ENCODE measurements at regions not wholly inside any gene's neighbourhood (a gene's known extent, or its start where the extent isn't known, plus 50 kb on each side); places are given as distances from the start of the nearest gene placed in this dataset.

- Histone ChIP-seq H3K9ac (no peak overlapping the region), H3K27ac (no peak overlapping the region), H3K4me3 (ENCODE audit: low read depth, low read length) (no peak overlapping the region), H3K79me2 (no peaks in the 10 kb centered on the region), H2AFZ (no peak overlapping the region), H3K4me1 (no peaks in the 10 kb centered on the region), H3K36me3 (ENCODE audit: control insufficient read depth, insufficient read depth, low read length) (no peaks in the 10 kb centered on the region), H3K9me3 (ENCODE audit: control insufficient read depth, low read length) (no peaks in the 10 kb centered on the region), H3K4me2 (ENCODE audit: low read length) (no peak overlapping the region), H3K27me3 (ENCODE audit: control insufficient read depth, insufficient read depth, low read length) (no peaks in the 10 kb centered on the region)
- no peak for TF ChIP-seq CTCF (IDR thresholded peaks at IDR 0.05)
Measured at GRCh38 chr2:236346366-236346765, 82.2 kb upstream of the ASB18 start.

DNA sequence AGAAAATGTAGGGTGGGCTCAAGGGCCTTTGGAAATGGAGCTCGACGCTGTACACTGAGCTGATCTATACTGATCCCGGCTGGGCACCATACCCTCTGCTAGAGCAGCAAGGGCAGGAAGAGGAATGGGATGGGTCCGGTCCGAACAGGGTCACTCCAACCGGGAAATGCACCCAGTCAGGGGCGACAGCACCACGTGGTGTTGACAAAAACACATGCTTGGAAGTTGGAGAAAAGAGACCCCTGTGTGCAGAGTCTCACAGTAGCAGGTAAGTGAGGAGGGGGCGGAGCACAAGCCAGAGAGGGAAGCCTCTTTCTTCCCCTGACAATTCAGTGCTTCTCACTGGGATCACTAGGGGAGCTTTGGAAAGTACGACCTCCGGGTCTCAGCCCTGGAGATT is 84.1 kb upstream of the ASB18 start:
- no peak overlapping the region for H3K4me3 ChIP-seq (ENCODE audit: low read depth, low read length)
- no peak overlapping the region for H3K27ac ChIP-seq
- H3K9me3 ChIP-seq (ENCODE audit: control insufficient read depth, low read length): no peaks in the 10 kb centered on the region
- H2AFZ ChIP-seq: no peak overlapping the region
- no peaks in the 10 kb centered on the region for H3K79me2 ChIP-seq
- H3K4me1 ChIP-seq: no peaks in the 10 kb centered on the region
- no peak for TF ChIP-seq CTCF (IDR thresholded peaks at IDR 0.05)
- no peaks in the 10 kb centered on the region for H3K36me3 ChIP-seq (ENCODE audit: control insufficient read depth, insufficient read depth, low read length)
- H3K4me2 ChIP-seq (ENCODE audit: low read length): no peak overlapping the region
- H3K9ac ChIP-seq: no peak overlapping the region
- no peaks in the 10 kb centered on the region for H3K27me3 ChIP-seq (ENCODE audit: control insufficient read depth, insufficient read depth, low read length)

DNA sequence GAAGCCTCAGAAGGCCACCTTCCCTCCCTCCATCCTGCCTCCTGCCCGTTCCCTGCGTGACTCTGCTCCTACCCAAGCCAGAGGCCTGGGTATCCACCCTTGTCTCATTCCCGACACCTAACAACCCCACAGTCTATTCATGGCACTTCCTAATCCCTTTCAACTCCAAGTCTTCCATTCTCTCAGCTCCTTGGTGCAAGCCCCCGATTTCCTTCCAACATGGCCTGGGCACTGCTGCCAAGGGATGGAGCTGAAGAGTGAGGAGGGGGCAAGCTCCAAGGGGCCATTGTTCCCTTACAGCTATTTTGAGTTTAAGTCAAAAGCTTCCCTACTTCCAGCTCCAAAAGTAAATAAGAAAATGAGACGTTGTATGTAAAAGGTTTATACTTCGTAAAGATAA is 84.8 kb upstream of the ASB18 start:
- no peaks in the 10 kb centered on the region for H3K36me3 ChIP-seq (ENCODE audit: control insufficient read depth, insufficient read depth, low read length)
- TF ChIP-seq CTCF (IDR thresholded peaks at IDR 0.05): no peak
- H2AFZ ChIP-seq: no peak overlapping the region
- no peak overlapping the region for H3K4me2 ChIP-seq (ENCODE audit: low read length)
- H3K9ac ChIP-seq: no peak overlapping the region
- H3K4me3 ChIP-seq (ENCODE audit: low read depth, low read length): no peak overlapping the region
- no peaks in the 10 kb centered on the region for H3K9me3 ChIP-seq (ENCODE audit: control insufficient read depth, low read length)
- H3K27ac ChIP-seq: no peak overlapping the region
- H3K4me1 ChIP-seq: no peaks in the 10 kb centered on the region
- H3K27me3 ChIP-seq (ENCODE audit: control insufficient read depth, insufficient read depth, low read length): no peaks in the 10 kb centered on the region
- H3K79me2 ChIP-seq: no peaks in the 10 kb centered on the region

DNA sequence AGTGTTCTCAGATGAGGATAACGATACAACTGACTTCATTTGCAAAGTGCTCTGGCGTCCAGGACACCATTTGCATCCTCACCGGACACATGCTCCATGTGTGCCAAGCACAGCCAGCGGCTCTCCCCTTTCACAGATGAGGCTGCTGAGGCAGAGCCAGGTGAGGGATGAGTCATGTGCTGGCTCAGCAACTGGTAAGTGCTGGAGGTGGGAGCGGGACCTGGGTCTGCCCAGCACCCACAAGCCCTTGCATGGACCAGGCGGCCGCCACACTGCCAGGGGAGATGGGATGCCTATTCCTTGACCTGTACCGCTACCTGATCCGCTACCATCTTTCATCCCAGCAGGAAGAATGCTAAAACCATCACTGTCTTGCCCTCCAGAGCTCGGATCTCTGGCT is 86.2 kb upstream of the ASB18 start:
- Histone ChIP-seq H2AFZ (no peak overlapping the region), H3K36me3 (ENCODE audit: control insufficient read depth, insufficient read depth, low read length) (no peaks in the 10 kb centered on the region), H3K27ac (no peak overlapping the region), H3K9me3 (ENCODE audit: control insufficient read depth, low read length) (no peaks in the 10 kb centered on the region), H3K9ac (no peak overlapping the region), H3K4me2 (ENCODE audit: low read length) (no peak overlapping the region), H3K4me1 (no peaks in the 10 kb centered on the region), H3K27me3 (ENCODE audit: control insufficient read depth, insufficient read depth, low read length) (no peaks in the 10 kb centered on the region), H3K4me3 (ENCODE audit: low read depth, low read length) (no peak overlapping the region), H3K79me2 (no peaks in the 10 kb centered on the region)
- TF ChIP-seq CTCF (IDR thresholded peaks at IDR 0.05): no peak

DNA sequence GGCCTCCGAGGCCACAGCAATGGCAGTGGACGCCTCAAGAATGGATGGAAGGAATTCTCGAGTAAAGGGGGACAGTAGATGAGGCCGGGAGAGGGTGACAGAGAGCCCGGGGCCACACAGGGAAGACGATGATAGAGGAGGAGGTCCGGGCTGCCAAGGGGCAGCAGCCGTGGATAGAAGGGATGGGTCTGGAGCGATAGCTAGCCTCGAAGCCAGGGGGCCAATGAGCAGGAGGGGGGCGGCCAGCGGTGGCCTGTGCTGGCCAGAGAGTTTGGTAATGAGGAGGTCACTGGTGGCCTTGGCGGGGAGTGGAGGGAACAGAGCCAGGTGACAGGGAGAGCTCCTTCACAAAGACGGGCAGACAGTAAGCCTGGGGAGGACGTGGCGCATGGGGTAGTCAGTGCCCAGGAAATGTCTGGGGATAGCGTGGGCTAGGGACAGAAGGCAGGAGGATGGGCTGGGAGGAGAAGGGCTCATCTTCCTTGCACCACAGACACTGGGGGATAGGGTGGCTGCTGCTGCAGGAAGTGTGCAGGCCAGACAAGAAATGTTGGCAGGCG is 87.8 kb upstream of the ASB18 start:
- TF ChIP-seq CTCF (IDR thresholded peaks at IDR 0.05): no peak
- H3K4me1 ChIP-seq: no peaks in the 10 kb centered on the region
- no peaks in the 10 kb centered on the region for H3K27me3 ChIP-seq (ENCODE audit: control insufficient read depth, insufficient read depth, low read length)
- H3K4me2 ChIP-seq (ENCODE audit: low read length): no peak overlapping the region
- H3K36me3 ChIP-seq (ENCODE audit: control insufficient read depth, insufficient read depth, low read length): no peaks in the 10 kb centered on the region
- H3K9ac ChIP-seq: no peak overlapping the region
- no peak overlapping the region for H3K27ac ChIP-seq
- no peaks in the 10 kb centered on the region for H3K79me2 ChIP-seq
- H3K9me3 ChIP-seq (ENCODE audit: control insufficient read depth, low read length): no peaks in the 10 kb centered on the region
- no peak overlapping the region for H2AFZ ChIP-seq
- H3K4me3 ChIP-seq (ENCODE audit: low read depth, low read length): no peak overlapping the region

Measured in parathyroid adenoma (tissue), 2 donors.